OCI-LY3 (cell line): ENCODE measurements at regions not wholly inside any gene's neighbourhood (a gene's known extent, or its start where the extent isn't known, plus 50 kb on each side); places are given as distances from the start of the nearest gene placed in this dataset.

Source experiments
- H2AFZ ChIP-seq: fragments of 200-600, 300-600 bp; shearing (Covaris generic); 2 replicates; pipeline ENCODE4 v1.6.0; 2014; ENCODE audit warnings: antibody characterized with exemption, low read depth, low read length
- H3K27ac ChIP-seq: fragments of 200-600, 300-600 bp; sonication (generic); 2 replicates; pipeline ENCODE4 v1.5.1; 2014; ENCODE audit warnings: mild to moderate bottlenecking, low read length, moderate library complexity, mixed read lengths
- H3K27me3 ChIP-seq: fragments of 200-600, 300-600 bp; sonication (generic); 2 replicates; pipeline ENCODE4 v1.6.1; 2014; ENCODE audit warnings: low read depth, low read length, mixed read lengths
- H3K36me3 ChIP-seq: fragments of 200-600, 300-600 bp; sonication (generic); replicated peaks from 2 replicates; pipeline ENCODE3; 2014; ENCODE audit warnings: low read depth, low read length, mixed read lengths
- H3K4me1 ChIP-seq: fragments of 300-600, 200-600 bp; sonication (generic); 2 replicates; pipeline ENCODE4 v1.6.1; 2014; ENCODE audit warnings: low read length, mixed read lengths
- H3K4me2 ChIP-seq: fragments of 200-600, 300-600 bp; sonication (generic); 2 replicates; pipeline ENCODE4 v1.6.1; 2014; ENCODE audit warnings: low read length, mixed read lengths
- H3K4me3 ChIP-seq: fragments of 300-600, 200-600 bp; sonication (generic); 2 replicates; pipeline ENCODE4 v1.5.1; 2014; ENCODE audit warnings: antibody characterized with exemption, mild to moderate bottlenecking, low read length, moderate library complexity
- H3K79me2 ChIP-seq: fragments of 300-600, 200-600 bp; shearing (Covaris generic); 2 replicates; pipeline ENCODE4 v1.6.1; 2014; ENCODE audit warnings: mild to moderate bottlenecking, low read length, mixed read lengths
- H3K9ac ChIP-seq: fragments of 300-600, 200-600 bp; shearing (Covaris generic); 2 replicates; pipeline ENCODE4 v1.6.0; 2014; ENCODE audit warnings: mild to moderate bottlenecking, low read length, moderate library complexity
- H3K9me3 ChIP-seq: fragments of 200-600, 300-600 bp; shearing (Covaris generic); 2 replicates; pipeline ENCODE4 v1.6.1; 2014; ENCODE audit warnings: low read length, mixed read lengths; ENCODE audit not compliant: insufficient read depth
- H4K20me1 ChIP-seq: fragments of 200-600, 300-600 bp; sonication (generic); 2 replicates; pipeline ENCODE4 v1.6.1; 2016; ENCODE audit warnings: low read length, mixed read lengths; ENCODE audit not compliant: insufficient read depth
- CTCF ChIP-seq: fragments of 200-600, 300-600 bp; sonication (generic); IDR thresholded peaks from 2 replicates; pipeline ENCODE4 v1.5.1; 2014; ENCODE audit warnings: antibody characterized with exemption, low read length, low read depth
- EZH2phosphoT487 ChIP-seq: fragments of 200-600 bp; shearing (Covaris generic); IDR thresholded peaks from 2 replicates; pipeline ENCODE4 v1.6.1; 2018; ENCODE audit warnings: antibody characterized with exemption, mixed run types, low read depth

- no peak for TF ChIP-seq CTCF
- no peak for TF ChIP-seq EZH2phosphoT487
- Histone ChIP-seq H3K27me3 (no peaks in the 10 kb centered on the region), H3K27ac (no peak overlapping the region), H3K36me3 (no peaks in the 10 kb centered on the region), H3K4me3 (no peak overlapping the region), H3K79me2 (no peaks in the 10 kb centered on the region), H3K9me3 (no peaks in the 10 kb centered on the region), H3K9ac (no peak overlapping the region), H3K4me2 (no peak overlapping the region), H3K4me1 (no peaks in the 10 kb centered on the region), H4K20me1 (no peaks in the 10 kb centered on the region), H2AFZ (no peak overlapping the region)
Measured at GRCh38 chr3:22537560-22537959, 665.6 kb upstream of the UBE2E2 start.

GRCh38 chr3:22542311-22542710 lies 660.8 kb upstream of the UBE2E2 start:
- no peak overlapping the region for H3K4me2 ChIP-seq
- H3K4me3 ChIP-seq = no peak overlapping the region
- no peaks in the 10 kb centered on the region for H3K79me2 ChIP-seq
- TF ChIP-seq CTCF (no peak), EZH2phosphoT487 (no peak)
- no peaks in the 10 kb centered on the region for H3K27me3 ChIP-seq
- no peak overlapping the region for H3K9ac ChIP-seq
- H4K20me1 ChIP-seq = no peaks in the 10 kb centered on the region
- no peak overlapping the region for H3K27ac ChIP-seq
- H3K4me1 ChIP-seq = no peaks in the 10 kb centered on the region
- H3K9me3 ChIP-seq = no peaks in the 10 kb centered on the region
- no peaks in the 10 kb centered on the region for H3K36me3 ChIP-seq
- H2AFZ ChIP-seq = no peak overlapping the region

- Histone ChIP-seq H3K36me3 (no peaks in the 10 kb centered on the region), H4K20me1 (no peaks in the 10 kb centered on the region; the same call in 1 of the 2 replicates), H3K27me3 (no peaks in the 10 kb centered on the region), H3K9me3 (no peaks in the 10 kb centered on the region), H3K4me2 (no peak overlapping the region), H3K4me3 (no peak overlapping the region), H2AFZ (no peak overlapping the region), H3K79me2 (no peaks in the 10 kb centered on the region), H3K4me1 (no peaks in the 10 kb centered on the region), H3K9ac (no peak overlapping the region), H3K27ac (no peak overlapping the region)
- TF ChIP-seq CTCF (no peak), EZH2phosphoT487 (no peak)
Measured at GRCh38 chr3:22555753-22556435, 647.2 kb upstream of the UBE2E2 start.

- Histone ChIP-seq H3K4me3 (no peak overlapping the region), H2AFZ (no peak overlapping the region), H4K20me1 (no peaks in the 10 kb centered on the region), H3K4me2 (no peak overlapping the region), H3K9me3 (no peaks in the 10 kb centered on the region), H3K36me3 (no peaks in the 10 kb centered on the region), H3K27ac (no peak overlapping the region), H3K79me2 (no peaks in the 10 kb centered on the region), H3K4me1 (0 out of 2 replicates have a peak, but pooled peaks cover 3% of the 10 kb centered on the region), H3K9ac (no peak overlapping the region), H3K27me3 (no peaks in the 10 kb centered on the region)
- TF ChIP-seq EZH2phosphoT487 (no peak), CTCF (no peak)
Measured at GRCh38 chr3:22565393-22565792, 637.7 kb upstream of the UBE2E2 start.
